ENCODE measurements at regions not wholly inside any gene's neighbourhood (a gene's known extent, or its start where the extent isn't known, plus 50 kb on each side); places are given as distances from the start of the nearest gene placed in this dataset.
"Not testable (repeated sequence)": the region's sequence is repeated elsewhere in the genome, so short reads cannot be mapped to it uniquely, and the experiment has no call there.

DNA sequence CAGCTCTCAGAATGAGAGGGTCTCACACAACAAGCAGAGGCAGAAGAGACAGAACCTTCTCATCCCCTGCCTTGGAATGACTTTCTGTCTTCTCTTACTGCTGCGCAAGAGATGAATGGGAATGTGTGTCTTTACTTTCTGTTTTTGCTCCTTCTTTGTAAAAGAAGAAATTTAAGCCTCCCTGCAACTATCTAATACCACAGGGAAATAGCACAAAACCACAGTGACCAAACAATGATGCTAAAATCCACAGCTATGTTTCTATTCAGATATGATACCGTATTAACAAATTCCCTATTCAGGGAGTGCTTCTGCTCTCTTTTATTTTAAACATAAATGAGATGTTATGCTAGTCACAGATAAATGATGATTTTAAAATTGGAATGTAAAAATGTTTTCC is 173.8 kb upstream of the RAI2 start:
- no peak for DNase-seq (ENCODE audit: low read depth)
- no peak overlapping the region for H3K4me3 ChIP-seq (ENCODE audit: low read length)
- TF ChIP-seq, protein P1, sequence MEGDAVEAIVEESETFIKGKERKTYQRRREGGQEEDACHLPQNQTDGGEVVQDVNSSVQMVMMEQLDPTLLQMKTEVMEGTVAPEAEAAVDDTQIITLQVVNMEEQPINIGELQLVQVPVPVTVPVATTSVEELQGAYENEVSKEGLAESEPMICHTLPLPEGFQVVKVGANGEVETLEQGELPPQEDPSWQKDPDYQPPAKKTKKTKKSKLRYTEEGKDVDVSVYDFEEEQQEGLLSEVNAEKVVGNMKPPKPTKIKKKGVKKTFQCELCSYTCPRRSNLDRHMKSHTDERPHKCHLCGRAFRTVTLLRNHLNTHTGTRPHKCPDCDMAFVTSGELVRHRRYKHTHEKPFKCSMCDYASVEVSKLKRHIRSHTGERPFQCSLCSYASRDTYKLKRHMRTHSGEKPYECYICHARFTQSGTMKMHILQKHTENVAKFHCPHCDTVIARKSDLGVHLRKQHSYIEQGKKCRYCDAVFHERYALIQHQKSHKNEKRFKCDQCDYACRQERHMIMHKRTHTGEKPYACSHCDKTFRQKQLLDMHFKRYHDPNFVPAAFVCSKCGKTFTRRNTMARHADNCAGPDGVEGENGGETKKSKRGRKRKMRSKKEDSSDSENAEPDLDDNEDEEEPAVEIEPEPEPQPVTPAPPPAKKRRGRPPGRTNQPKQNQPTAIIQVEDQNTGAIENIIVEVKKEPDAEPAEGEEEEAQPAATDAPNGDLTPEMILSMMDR (IDR thresholded peaks at IDR 0.05; ENCODE audit: insufficient read depth, low read depth, low read length, missing control alignments): no peak

DNA sequence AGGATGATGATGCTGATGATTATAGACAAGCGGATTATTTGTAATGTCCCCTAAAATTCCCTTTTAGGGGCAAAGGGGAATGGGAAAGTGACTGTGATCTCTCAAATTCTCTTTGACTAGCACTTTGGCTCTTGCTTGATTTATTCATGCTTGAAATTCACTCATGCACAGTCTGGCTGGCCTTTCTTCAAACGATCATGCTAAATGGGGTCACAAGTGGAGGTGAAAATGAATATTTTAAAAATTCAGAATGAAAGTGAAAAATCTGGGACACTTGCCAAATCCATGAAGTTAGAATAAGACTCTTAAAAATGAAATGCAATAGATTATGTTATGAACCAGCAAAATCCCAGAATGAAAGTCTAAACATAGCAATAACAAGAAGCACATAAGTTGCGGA is 173.4 kb upstream of the RAI2 start:
- H3K4me3 ChIP-seq (ENCODE audit: low read length): no peak overlapping the region
- TF ChIP-seq, protein P1 (IDR thresholded peaks at IDR 0.05; ENCODE audit: insufficient read depth, low read depth, low read length, missing control alignments): no peak
- DNase-seq (ENCODE audit: low read depth): no peak

DNA sequence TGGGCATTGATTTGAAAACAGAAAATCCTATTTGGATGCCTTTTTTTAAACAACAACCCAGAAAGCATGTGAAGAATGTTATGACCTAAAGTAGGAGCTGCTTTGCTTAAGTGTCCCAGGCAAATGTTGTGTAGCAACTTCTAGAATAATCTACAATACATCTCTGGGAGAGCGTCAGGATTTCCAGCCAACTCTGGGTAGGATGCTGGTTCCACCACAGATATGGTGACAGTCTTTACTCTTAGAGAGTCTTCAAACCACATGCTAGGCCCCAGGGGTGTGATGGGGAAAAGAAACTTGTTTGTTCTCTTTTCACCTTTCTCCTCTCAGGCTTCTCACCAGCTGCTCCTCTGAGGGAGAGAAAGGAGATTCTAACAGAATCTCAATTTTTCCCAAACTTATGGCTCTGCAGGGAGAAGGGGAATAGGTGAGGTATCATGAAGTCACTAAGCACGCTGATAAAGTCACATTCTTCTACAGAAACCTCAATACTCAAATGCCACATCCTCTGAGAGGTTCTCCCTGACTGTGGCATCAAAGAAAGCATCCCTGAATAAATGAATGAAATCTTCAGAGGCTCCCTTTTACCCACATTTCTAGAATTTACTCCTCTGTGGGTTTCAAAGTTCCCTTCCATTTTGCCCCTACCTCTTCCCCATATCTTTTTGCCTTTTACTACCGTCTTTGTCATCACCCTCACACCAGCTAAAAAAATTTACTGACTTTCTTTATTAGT is 171.6 kb upstream of the RAI2 start:
- TF ChIP-seq, protein P1 (IDR thresholded peaks at IDR 0.05; ENCODE audit: insufficient read depth, low read depth, low read length, missing control alignments): no peak
- DNase-seq (ENCODE audit: low read depth): no peak
- H3K4me3 ChIP-seq (ENCODE audit: low read length): no peak overlapping the region

DNA sequence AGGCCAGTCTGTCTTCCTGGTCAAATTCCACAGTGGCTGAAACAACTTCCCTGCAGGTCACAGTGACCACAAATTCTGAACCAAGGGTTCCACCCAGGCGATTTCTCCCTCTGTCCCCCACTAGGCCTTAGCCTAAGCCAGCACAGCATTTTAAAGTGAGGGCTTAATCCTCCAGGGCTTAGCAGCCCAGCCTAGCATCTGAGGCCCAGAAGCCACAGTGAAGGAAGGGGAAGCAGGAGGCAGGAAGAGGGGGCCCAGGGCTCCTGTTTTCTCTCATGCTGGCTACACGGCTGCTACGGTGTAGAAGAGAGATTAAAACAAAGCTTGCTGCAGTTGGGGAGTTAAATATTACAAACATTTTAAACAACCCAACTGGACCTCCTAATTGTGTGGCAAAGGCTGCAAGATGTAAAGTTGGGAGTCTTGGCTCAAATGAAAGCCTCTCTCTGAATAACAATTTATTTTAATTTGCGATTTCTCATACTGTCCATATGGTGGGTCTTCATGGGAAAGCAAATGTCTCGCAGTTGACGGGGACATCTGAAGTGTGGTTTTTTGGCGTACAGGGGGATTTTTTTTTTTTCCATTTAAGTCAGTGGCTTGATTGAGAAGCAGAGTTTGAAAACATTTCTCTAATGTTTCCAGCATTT is 170.8 kb upstream of the RAI2 start:
- DNase-seq (ENCODE audit: low read depth): no peak
- no peak overlapping the region for H3K4me3 ChIP-seq (ENCODE audit: low read length)
- TF ChIP-seq, protein P1 (IDR thresholded peaks at IDR 0.05; ENCODE audit: insufficient read depth, low read depth, low read length, missing control alignments): no peak

DNA sequence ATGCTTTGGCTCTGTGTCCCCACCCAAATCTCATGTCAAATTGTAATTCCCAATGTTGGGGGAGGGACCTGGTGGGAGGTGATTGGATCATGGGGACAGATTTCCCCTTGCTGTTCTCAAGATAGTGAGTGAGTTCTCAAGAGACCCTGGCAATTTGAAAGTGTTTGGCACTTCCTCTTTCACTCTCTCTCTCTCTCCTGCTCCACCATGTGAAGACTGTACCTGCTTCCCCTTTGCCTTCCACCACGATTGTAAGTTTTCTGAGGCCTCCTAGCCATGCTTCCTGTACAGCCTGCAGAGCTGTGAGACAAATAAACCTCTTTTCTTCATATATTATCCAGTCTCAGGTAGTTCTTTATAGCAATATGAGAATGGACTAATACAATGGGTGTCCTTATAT is 169.6 kb upstream of the RAI2 start:
- DNase-seq (ENCODE audit: low read depth); H3K4me3 ChIP-seq (ENCODE audit: low read length): not testable (repeated sequence)

DNA sequence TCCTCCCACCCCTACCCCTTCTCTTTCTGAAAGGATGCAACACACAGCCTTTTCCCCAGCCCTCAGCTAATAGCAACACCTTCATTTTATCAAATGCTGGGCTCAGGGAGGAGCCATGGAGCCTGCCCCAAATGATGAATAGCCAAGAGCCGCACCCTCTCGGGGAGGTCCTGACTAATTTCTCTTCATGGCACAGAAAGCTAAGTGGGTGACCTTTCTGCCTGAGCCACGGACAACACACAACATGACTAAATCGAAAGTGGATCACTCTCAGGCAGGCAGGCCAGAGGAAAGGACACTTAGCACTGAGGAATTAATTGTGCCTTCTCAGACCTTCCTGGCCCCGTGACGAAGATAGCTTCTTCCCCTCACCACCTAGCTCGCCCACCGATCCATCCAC is 165.1 kb upstream of the RAI2 start:
- DNase-seq (ENCODE audit: low read depth): no peak
- TF ChIP-seq, protein P1 (IDR thresholded peaks at IDR 0.05; ENCODE audit: insufficient read depth, low read depth, low read length, missing control alignments): no peak
- no peak overlapping the region for H3K4me3 ChIP-seq (ENCODE audit: low read length)

DNA sequence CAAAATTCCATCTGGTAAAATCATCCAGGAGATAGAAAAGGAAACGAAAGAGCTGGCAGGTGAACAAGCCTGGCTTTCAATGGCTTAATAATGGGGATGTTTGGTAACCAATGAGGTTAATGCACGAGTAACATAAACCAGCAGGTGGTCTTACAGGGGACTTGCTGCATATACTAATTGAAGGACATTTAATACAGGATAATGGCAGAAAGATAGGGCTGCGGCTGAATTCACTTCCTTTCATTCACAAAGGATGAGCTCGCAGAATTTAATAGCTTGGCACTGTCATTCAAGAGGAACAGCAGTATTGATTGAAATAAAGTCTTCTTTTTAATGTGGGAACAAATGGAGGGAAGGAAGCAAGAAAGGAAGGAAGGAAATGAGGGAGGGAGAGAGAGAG is 156.3 kb upstream of the RAI2 start:
- TF ChIP-seq, protein P1 (IDR thresholded peaks at IDR 0.05; ENCODE audit: insufficient read depth, low read depth, low read length, missing control alignments): no peak
- no peak for DNase-seq (ENCODE audit: low read depth)
- no peak overlapping the region for H3K4me3 ChIP-seq (ENCODE audit: low read length)
